ENCODE measurements at regions not wholly inside any gene's neighbourhood (a gene's known extent, or its start where the extent isn't known, plus 50 kb on each side); places are given as distances from the start of the nearest gene placed in this dataset.

- Histone ChIP-seq H3K4me3 (no peak overlapping the region), H3K9me3 (no peaks in the 10 kb centered on the region), H3K27ac (no peak overlapping the region), H3K36me3 (no peaks in the 10 kb centered on the region), H3K4me1 (ENCODE audit: insufficient read depth) (no peaks in the 10 kb centered on the region), H3K27me3 (no peaks in the 10 kb centered on the region)
- intact Hi-C loops (cut with DNase I): no loop called here
- no peak for DNase-seq
- no peak for TF ChIP-seq POLR2A (IDR thresholded peaks at IDR 0.05)
- no peak for TF ChIP-seq EP300 (IDR thresholded peaks at IDR 0.05)
- no peak for TF ChIP-seq CTCF (IDR thresholded peaks at IDR 0.05)
- 20 to 36% (median 25%) methylated on average over 5 of the region's 5 CpGs for WGBS, 3 donors
Observed at GRCh38 chr14:30355431-30355913, 203.5 kb upstream of the G2E3 start.

DNA sequence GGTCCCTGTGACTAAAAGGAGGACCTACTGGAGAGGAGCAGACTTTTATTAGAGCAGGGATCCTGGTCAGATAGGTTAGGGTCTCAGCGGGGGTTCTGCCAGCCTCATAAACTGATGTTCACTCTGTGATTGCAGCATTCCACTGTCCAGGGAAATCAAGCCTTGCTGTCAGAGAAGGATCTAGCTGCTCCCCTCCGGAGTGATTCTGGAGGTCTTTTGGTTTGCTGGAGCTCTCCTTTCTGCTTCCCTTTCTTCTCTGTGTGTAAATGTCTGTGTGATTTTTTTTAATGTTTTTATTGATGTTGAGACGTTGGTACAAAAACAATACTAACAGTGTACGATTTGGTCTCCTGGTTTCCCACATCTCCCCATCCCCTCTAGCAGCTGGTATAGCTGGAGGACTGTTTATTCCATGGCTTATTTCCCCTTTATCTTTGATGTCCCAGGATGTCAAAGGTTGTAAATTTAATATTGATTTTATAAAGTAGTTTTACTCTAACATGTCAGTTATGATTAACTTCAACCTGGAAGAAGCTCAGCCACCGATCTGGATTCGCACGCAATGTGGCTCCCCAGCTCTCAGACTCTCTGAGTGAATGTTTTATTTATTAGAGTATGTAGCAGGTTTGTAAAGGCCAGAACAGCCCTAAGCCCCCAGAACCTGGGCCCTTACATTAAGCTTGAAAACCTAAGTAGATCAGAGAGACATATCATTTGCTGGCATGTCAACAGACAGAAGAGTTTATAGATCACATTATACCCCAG lies 202.3 kb upstream of the G2E3 start:
- no peaks in the 10 kb centered on the region for H3K27me3 ChIP-seq
- H3K4me1 ChIP-seq (ENCODE audit: insufficient read depth): no peaks in the 10 kb centered on the region
- no peak overlapping the region for H3K27ac ChIP-seq
- TF ChIP-seq EP300 (IDR thresholded peaks at IDR 0.05): no peak
- no peak for TF ChIP-seq CTCF (IDR thresholded peaks at IDR 0.05)
- TF ChIP-seq POLR2A (IDR thresholded peaks at IDR 0.05): no peak
- no peaks in the 10 kb centered on the region for H3K36me3 ChIP-seq
- H3K4me3 ChIP-seq: no peak overlapping the region
- intact Hi-C loops (cut with DNase I): no loop called here
- H3K9me3 ChIP-seq: no peaks in the 10 kb centered on the region
- DNase-seq: no peak
- WGBS, 3 donors: 77 to 78% (median 78%) methylated on average over 7 of the region's 7 CpGs

- DNase-seq: no peak
- no peaks in the 10 kb centered on the region for H3K27me3 ChIP-seq
- WGBS, 3 donors: 94 to 96% (median 94%) methylated on average over 8 of the region's 8 CpGs
Observed at GRCh38 chr14:30357791-30358190, 201.2 kb upstream of the G2E3 start.

More at GRCh38 chr14:30357791-30358190, 201.2 kb upstream of the G2E3 start:
- Histone ChIP-seq H3K9me3 (no peaks in the 10 kb centered on the region), H3K36me3 (no peaks in the 10 kb centered on the region), H3K4me3 (no peak overlapping the region), H3K27ac (no peak overlapping the region), H3K4me1 (ENCODE audit: insufficient read depth) (no peaks in the 10 kb centered on the region)
- no peak for TF ChIP-seq POLR2A (IDR thresholded peaks at IDR 0.05)
- no peak for TF ChIP-seq EP300 (IDR thresholded peaks at IDR 0.05)
- TF ChIP-seq CTCF (IDR thresholded peaks at IDR 0.05): no peak
- intact Hi-C loops (cut with DNase I): no loop called here

All from ovary (tissue), 7 donors.